DND-41 (cell line): ENCODE measurements at regions not wholly inside any gene's neighbourhood (a gene's known extent, or its start where the extent isn't known, plus 50 kb on each side); places are given as distances from the start of the nearest gene placed in this dataset.

Experiments
- EZH2 ChIP-seq: IDR thresholded peaks from 3 replicates; pipeline ENCODE4 v1.6.1; 2012; ENCODE audit warnings: borderline replicate concordance, low read depth, mild to moderate bottlenecking, moderate library complexity, low read length, inconsistent platforms; ENCODE audit not compliant: severe bottlenecking
- TF ChIP-seq, protein P1 (sequence below): IDR thresholded peaks from 2 replicates; pipeline ENCODE4 v1.5.1; 2012; ENCODE audit warnings: borderline replicate concordance, low read length, moderate library complexity, mild to moderate bottlenecking; ENCODE audit not compliant: poor library complexity, severe bottlenecking; ENCODE audit errors: extremely low read depth

DNA sequence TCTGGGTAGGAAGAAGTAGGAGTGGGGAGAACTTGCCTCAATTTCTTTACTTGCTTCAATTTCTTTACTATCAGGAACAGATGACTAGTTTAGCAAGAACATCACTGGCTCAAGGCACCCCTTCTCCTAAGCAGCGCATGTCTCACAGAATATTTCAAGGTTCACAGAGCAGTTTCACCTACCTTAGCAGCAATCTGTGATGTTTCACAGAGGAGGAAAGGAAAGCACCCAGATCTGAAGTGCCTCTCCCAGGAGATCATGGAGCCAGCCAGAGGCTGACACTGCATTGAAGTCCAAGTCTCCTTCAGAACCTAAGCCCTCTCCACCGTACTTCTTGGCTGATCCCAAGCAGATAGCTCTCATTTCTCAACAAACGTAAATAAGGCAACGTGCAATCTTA is 118.7 kb upstream of the PCED1B start:
- TF ChIP-seq, protein P1, sequence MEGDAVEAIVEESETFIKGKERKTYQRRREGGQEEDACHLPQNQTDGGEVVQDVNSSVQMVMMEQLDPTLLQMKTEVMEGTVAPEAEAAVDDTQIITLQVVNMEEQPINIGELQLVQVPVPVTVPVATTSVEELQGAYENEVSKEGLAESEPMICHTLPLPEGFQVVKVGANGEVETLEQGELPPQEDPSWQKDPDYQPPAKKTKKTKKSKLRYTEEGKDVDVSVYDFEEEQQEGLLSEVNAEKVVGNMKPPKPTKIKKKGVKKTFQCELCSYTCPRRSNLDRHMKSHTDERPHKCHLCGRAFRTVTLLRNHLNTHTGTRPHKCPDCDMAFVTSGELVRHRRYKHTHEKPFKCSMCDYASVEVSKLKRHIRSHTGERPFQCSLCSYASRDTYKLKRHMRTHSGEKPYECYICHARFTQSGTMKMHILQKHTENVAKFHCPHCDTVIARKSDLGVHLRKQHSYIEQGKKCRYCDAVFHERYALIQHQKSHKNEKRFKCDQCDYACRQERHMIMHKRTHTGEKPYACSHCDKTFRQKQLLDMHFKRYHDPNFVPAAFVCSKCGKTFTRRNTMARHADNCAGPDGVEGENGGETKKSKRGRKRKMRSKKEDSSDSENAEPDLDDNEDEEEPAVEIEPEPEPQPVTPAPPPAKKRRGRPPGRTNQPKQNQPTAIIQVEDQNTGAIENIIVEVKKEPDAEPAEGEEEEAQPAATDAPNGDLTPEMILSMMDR: no peak
- no peak for TF ChIP-seq EZH2
